HEK293 (cell line): ENCODE measurements at regions not wholly inside any gene's neighbourhood (a gene's known extent, or its start where the extent isn't known, plus 50 kb on each side); places are given as distances from the start of the nearest gene placed in this dataset.

Source experiments
- GLIS1 ChIP-seq: fragments of 450-650 bp; formaldehyde crosslinking; IDR thresholded peaks from 2 replicates; pipeline ENCODE4 v1.5.1; 2016; ENCODE audit warnings: missing biosample characterization, missing genetic modification characterization
- ZNF423 ChIP-seq: fragments of 450-650 bp; formaldehyde crosslinking; IDR thresholded peaks from 2 replicates; pipeline ENCODE4 v1.5.1; 2016; ENCODE audit warnings: missing biosample characterization, missing genetic modification characterization
- ZNF707 ChIP-seq: fragments of 450-650 bp; formaldehyde crosslinking; IDR thresholded peaks from 2 replicates; pipeline ENCODE4 v1.5.1; 2016; ENCODE audit warnings: missing biosample characterization, missing genetic modification characterization
- ZNF776 ChIP-seq: fragments of 450-650 bp; formaldehyde crosslinking; IDR thresholded peaks from 2 replicates; pipeline ENCODE4 v1.5.0; 2017; ENCODE audit warnings: missing biosample characterization, missing genetic modification characterization, borderline replicate concordance
- ZNF830 ChIP-seq: fragments of 450-650 bp; IDR thresholded peaks from 2 replicates; pipeline ENCODE4 v1.5.0; 2018; ENCODE audit warnings: missing biosample characterization, missing genetic modification characterization, low read depth, mild to moderate bottlenecking, moderate library complexity
- TF ChIP-seq, protein P1 (sequence below): fragments of 450-650 bp; formaldehyde crosslinking; IDR thresholded peaks from 2 replicates; pipeline ENCODE4 v1.5.1; 2016; ENCODE audit warnings: missing biosample characterization, missing genetic modification characterization

DNA sequence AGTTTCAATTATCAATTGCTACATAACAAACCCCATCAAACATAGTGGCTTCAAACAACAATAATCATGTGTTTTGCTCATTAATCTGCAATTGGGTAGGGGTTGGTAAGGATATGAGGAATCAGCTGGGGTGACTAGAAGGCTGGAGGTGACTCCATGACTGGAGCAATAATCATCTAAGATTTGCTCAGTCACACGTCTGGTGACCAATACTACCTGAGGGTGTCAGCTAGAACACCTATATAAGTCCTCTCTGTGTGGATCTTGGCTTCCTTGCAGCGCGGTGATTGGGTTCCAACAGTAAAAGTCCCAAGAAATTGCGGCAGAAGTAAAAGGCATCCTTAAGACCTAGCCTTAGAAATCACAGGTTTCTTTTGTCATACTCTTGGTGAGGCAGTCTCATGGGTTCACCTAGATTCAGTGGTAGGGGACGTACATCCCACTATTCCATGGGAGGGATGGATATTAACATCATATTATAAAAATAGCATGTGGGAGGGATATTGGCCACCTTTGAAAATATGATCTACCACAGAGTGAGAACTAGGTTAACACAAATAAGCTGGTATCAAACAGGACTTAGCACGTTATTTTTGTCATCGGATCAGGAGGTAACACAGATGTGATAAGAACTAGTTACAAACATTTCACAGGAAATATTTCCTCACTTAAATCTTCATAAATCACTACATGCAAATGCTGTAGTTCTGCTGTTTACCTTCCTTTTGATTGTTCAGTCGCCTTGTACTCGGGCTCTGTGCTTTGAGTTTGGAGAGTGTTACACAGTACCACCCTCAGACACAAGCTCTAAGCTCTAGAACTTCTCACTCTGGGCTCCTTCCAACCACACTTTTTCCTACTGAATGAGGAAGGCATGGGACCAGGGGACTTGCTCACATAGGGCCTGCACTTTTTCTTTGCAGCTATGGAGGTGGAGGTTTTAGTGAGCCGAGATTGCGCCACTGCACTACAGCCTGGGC is 78.3 kb downstream of the LARP7 start:
- no peak for TF ChIP-seq ZNF776 (tag by site-specific recombination)
- no peak for TF ChIP-seq ZNF423 (tag by site-specific recombination)
- no peak for TF ChIP-seq GLIS1
- TF ChIP-seq, protein P1, sequence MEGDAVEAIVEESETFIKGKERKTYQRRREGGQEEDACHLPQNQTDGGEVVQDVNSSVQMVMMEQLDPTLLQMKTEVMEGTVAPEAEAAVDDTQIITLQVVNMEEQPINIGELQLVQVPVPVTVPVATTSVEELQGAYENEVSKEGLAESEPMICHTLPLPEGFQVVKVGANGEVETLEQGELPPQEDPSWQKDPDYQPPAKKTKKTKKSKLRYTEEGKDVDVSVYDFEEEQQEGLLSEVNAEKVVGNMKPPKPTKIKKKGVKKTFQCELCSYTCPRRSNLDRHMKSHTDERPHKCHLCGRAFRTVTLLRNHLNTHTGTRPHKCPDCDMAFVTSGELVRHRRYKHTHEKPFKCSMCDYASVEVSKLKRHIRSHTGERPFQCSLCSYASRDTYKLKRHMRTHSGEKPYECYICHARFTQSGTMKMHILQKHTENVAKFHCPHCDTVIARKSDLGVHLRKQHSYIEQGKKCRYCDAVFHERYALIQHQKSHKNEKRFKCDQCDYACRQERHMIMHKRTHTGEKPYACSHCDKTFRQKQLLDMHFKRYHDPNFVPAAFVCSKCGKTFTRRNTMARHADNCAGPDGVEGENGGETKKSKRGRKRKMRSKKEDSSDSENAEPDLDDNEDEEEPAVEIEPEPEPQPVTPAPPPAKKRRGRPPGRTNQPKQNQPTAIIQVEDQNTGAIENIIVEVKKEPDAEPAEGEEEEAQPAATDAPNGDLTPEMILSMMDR (tag by site-specific recombination) = no peak
- no peak for TF ChIP-seq ZNF830
- no peak for TF ChIP-seq ZNF707 (tag by site-specific recombination)
